Ishikawa (cell line): ENCODE measurements at regions not wholly inside any gene's neighbourhood (a gene's known extent, or its start where the extent isn't known, plus 50 kb on each side); places are given as distances from the start of the nearest gene placed in this dataset.

Experiments
- CEBPB ChIP-seq: IDR thresholded peaks from 2 replicates; pipeline ENCODE4 v1.6.1; 2012
- CREB1 ChIP-seq: IDR thresholded peaks from 2 replicates; pipeline ENCODE4 v1.6.1; 2012; ENCODE audit warnings: low read depth
- EGR1 ChIP-seq: IDR thresholded peaks from 2 replicates; pipeline ENCODE4 v1.6.1; 2012
- EP300 ChIP-seq: IDR thresholded peaks from 2 replicates; pipeline ENCODE4 v1.6.1; 2012; ENCODE audit warnings: borderline replicate concordance
- FOXM1 ChIP-seq: IDR thresholded peaks from 2 replicates; pipeline ENCODE4 v1.6.1; 2012; ENCODE audit warnings: low read depth, borderline replicate concordance
- NFIC ChIP-seq: IDR thresholded peaks from 2 replicates; pipeline ENCODE4 v1.6.1; 2012
- RAD21 ChIP-seq: IDR thresholded peaks from 2 replicates; pipeline ENCODE4 v1.6.1; 2012; ENCODE audit warnings: low read depth
- REST ChIP-seq: IDR thresholded peaks from 2 replicates; pipeline ENCODE4 v1.6.1; 2012; ENCODE audit warnings: low read depth, mild to moderate bottlenecking
- TAF1 ChIP-seq: IDR thresholded peaks from 2 replicates; pipeline ENCODE4 v1.6.1; 2012; ENCODE audit warnings: low read depth, mild to moderate bottlenecking
- TCF12 ChIP-seq: IDR thresholded peaks from 2 replicates; pipeline ENCODE4 v1.6.1; 2012; ENCODE audit warnings: low read depth
- TEAD4 ChIP-seq: IDR thresholded peaks from 2 replicates; pipeline ENCODE4 v1.6.1; 2012
- USF1 ChIP-seq: IDR thresholded peaks from 2 replicates; pipeline ENCODE4 v1.6.1; 2012
- YY1 ChIP-seq: IDR thresholded peaks from 2 replicates; pipeline ENCODE4 v1.6.1; 2012; ENCODE audit warnings: low read depth
- ZBTB7A ChIP-seq: IDR thresholded peaks from 2 replicates; pipeline ENCODE4 v1.6.1; 2012; ENCODE audit warnings: low read depth
- TF ChIP-seq, protein P1 (sequence below): IDR thresholded peaks from 2 replicates; pipeline ENCODE4 v1.6.1; 2012

DNA sequence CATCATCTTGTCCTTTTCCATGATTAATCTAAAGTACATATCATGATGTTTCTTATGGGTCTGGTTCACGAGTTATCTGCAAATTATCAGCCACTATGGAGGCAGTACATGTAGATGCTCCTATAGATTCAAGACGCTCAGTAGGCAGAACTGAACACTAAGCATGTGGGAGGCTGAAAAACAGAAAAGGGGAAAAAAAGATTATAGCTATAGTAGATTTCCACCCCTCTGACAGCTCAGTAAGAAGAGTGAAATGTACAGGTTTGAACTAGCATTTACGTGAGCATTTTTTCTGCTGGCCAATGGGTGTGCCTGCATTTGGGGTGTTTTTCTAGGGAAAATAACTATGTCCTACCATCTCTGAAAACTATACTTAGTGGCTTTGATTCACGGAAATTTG is 308.9 kb downstream of the ZEB2 start:
- TF ChIP-seq EP300: no peak
- TF ChIP-seq REST: no peak
- TF ChIP-seq, protein P1, sequence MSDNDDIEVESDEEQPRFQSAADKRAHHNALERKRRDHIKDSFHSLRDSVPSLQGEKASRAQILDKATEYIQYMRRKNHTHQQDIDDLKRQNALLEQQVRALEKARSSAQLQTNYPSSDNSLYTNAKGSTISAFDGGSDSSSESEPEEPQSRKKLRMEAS: no peak
- no peak for TF ChIP-seq CEBPB
- no peak for TF ChIP-seq USF1
- no peak for TF ChIP-seq NFIC
- no peak for TF ChIP-seq CREB1
- TF ChIP-seq TEAD4: no peak

DNA sequence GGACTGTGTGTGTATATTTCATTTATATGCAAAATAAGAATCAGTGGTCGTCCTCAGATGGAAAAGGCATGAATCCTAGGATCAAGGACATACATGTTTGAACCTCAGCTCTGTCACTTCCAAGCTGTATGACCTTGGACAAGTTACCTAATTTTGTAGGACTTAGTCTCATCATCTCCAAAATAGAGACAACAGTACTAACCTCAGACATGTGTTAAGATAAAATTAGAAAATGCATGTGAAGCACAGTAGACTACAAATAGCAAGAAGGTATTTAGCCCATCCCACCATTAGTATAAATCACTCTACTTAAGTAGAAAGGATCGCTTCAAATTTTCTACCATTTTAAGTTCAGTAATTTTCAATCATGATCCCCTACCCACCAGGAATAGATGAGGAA is 309.8 kb downstream of the ZEB2 start:
- TF ChIP-seq ZBTB7A (no peak), EGR1 (no peak), EP300 (no peak), FOXM1 (no peak), REST (no peak), NFIC (no peak), CEBPB (no peak), YY1 (no peak), TEAD4 (no peak), USF1 (no peak), TAF1 (no peak), CREB1 (no peak), RAD21 (no peak), TCF12 (no peak)
- TF ChIP-seq, protein P1: no peak

- TF ChIP-seq REST (no peak), CEBPB (no peak), TCF12 (no peak)
Measured at GRCh38 chr2:144208924-144209323, 311.0 kb downstream of the ZEB2 start.

DNA sequence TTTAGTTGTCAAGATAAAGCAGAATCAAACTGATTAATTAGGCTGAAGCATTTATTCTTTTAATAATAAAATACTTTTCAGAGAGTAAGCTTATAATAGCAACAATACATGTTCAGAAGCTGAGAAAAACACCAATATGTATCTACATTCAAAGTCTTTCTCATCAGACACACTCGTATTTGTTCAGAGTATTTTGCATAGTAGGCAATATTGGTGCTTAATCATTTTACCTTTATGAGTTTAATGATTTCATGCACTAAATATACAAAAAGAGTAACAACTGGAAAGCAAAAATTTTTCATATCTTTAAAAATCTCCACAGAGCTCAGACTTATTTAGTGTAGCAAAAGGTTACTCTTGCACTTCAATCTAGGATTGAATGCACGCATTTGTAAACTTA is 313.9 kb downstream of the ZEB2 start:
- TF ChIP-seq EGR1: no peak
- no peak for TF ChIP-seq EP300
- no peak for TF ChIP-seq YY1
- TF ChIP-seq TEAD4: no peak
- no peak for TF ChIP-seq ZBTB7A

- TF ChIP-seq TEAD4: no peak
- no peak for TF ChIP-seq EP300
- TF ChIP-seq ZBTB7A: no peak
- TF ChIP-seq CREB1: no peak
- no peak for TF ChIP-seq YY1
- TF ChIP-seq RAD21: no peak
- TF ChIP-seq, protein P1: no peak
- no peak for TF ChIP-seq EGR1
- TF ChIP-seq TAF1: no peak
- TF ChIP-seq REST: no peak
- TF ChIP-seq USF1: no peak
- TF ChIP-seq CEBPB: no peak
- no peak for TF ChIP-seq TCF12
- no peak for TF ChIP-seq NFIC
- no peak for TF ChIP-seq FOXM1
Measured at GRCh38 chr2:144201868-144202468, 318.0 kb downstream of the ZEB2 start.
